Activated T-cell treated with anti-CD3 and anti-CD28 coated beads for 1 hour (primary cell): ENCODE measurements at regions not wholly inside any gene's neighbourhood (a gene's known extent, or its start where the extent isn't known, plus 50 kb on each side); places are given as distances from the start of the nearest gene placed in this dataset.
"Not testable (repeated sequence)": the region's sequence is repeated elsewhere in the genome, so short reads cannot be mapped to it uniquely, and the experiment has no call there.

Source experiments
- DNase-seq: peaks from one replicate; pipeline ENCODE4 v3.0.0-alpha.2; 2020; ENCODE audit warnings: low read depth

DNA sequence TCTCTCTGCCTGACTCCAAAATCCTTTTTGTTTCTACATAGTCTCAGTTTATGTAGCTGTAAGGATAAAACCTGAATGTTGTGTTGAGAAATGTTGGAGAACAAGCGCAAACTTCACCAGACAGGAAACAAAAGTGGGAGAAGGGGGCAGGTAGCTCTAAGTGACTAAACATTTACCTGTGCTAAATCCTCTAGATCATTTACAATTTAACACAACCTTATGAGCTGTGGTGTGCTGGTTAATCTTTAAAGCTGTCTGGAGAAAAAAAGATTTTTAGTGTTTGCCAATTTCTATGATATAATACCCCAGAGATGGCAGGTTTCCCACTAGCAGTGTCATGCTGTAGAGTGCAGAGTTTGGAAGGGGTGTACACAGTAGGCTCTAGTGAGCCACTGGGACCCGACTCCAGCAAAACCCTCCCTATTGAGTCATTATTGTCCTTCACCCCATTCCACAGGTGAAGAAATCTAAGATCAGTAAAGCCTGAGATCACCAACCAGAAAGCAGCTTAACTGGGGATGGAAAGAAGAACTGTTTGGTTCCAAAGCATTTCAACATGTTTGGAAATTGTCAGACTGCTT is 992.0 kb downstream of the DCDC2C start:
- no peak for DNase-seq

DNA sequence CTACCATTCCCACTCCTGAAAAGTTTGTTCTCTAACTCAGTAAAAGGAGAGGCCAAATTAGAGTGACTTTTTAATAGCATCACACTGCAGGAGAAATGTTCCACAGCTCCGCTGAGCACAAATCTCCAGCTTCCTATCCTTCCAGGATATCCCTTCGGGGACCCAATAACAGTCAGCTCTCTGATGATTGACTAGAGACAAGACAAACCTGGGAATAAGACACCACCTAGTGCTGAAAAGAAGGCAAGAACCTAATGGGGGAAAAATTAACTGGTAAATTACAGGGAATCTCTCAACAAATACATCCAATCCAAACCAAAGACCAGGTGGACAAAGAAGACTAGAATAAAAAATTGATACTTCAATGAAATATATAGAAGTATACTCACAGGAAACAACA is 977.1 kb upstream of the SOX11 start:
- DNase-seq: no peak

DNA sequence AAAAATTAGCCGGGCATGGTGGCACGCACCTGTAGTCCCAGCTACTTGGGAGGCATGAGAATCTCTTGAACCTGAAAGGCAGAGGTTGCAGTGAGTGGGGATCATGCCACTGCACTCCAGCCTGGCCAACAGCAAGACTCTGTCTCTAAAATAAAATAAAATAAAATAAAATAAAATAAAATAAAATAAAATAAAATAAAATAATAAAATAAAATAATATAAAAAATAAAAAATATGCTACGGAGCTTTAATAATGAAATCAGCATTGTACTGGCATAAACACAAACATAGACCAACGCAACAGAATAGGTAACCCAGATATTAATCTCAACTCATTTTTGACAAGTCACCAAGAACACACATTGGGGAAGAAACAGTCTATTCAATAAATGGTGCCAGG is 973.4 kb upstream of the SOX11 start:
- DNase-seq: no peak

DNA sequence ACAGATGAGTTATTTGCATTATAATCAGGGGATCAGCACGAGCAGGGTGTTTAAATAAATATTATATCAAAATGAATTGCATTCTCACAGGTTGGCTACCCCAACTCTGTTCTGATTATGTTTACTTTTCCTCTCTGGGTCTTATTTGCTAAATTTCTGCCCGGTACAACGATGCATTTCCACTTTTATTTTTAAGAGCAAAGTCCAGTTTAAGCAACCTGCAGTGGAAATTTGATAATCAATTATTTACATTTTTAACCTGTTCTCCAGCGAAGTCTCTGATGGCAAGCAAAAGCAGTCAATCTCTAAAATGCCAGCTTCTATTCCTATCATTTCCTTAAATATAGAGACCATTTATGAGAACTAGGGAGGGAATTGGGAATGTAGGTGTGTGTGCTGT is 966.6 kb upstream of the SOX11 start:
- DNase-seq: no peak

DNA sequence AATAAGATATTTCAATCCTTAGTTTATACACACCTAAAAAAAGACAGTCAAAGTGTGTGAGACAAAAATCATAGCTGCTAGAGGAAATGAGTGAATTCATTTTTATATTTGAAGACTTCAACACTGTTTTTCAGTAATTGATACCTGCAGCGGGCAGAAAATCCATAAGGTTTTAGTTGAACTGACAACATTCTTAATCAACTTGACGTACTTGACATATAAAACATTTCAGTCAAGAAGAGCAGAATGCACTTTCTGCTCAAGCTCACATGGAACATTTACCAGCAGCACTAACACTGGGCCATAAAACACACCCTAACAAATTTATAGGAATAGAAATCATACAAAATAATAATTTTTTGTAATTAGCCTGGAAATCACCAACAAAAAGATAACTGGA is 959.6 kb upstream of the SOX11 start:
- DNase-seq: no peak

DNA sequence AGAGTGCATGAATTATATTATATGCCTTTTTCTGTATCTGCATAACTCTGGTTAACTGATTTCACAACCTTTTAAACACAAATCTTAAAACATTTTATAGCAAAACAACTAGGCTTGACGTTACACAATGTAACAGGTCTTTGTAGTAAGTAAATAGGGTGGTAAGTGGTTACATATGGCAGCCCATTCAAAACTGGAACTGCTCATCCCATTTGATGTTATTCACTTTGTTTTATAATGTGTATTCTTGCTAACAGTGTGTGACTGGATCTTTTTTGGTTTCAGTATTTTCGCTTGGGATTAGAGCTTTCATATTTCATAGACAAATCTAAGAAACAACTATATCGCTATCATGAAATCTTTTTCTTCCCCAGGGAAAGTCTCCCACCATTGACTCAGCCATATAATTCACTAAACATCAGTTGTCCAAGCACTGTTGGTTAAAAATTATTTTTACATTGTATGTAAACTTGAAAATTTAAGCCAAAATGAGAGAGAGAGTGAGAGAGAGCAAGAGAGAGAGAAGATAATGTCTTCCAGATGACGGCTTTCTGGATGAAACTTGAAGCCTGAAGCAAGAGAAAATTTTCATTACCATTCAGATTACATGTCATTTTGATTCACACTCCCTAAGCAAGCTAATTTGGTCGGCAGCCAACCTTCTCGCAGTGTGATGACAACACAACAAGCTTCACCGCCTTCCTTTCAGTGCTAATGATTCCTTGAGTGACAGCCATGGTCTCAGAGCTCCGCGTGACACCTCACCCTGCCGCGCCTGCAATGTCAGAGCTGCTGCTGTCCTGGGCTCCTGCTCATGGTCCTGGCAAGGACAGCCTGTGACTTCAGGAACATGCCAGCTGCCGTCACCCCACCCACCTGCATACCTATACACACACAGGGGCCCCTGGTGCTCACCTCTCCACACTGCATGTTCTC is 946.9 kb upstream of the SOX11 start:
- DNase-seq: no peak

DNA sequence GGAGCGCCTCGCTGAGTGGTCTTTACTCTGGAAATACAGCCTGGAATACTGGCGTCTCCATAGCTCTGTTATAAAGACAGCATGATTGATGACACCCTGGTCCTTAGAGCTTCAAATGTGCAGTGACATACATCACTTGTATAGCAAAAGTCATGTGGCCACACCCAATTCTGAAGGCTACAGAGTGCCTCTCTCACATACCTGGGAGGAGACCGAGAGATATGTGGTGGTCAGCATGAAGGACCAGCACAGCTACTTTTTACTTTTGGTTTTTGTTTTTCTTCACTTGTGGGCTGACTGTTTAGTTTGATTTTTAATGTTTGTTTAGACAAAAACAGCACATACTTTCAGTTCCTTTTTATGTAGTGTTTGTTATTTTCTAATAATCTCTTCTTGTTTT is 938.5 kb upstream of the SOX11 start:
- no peak for DNase-seq

DNA sequence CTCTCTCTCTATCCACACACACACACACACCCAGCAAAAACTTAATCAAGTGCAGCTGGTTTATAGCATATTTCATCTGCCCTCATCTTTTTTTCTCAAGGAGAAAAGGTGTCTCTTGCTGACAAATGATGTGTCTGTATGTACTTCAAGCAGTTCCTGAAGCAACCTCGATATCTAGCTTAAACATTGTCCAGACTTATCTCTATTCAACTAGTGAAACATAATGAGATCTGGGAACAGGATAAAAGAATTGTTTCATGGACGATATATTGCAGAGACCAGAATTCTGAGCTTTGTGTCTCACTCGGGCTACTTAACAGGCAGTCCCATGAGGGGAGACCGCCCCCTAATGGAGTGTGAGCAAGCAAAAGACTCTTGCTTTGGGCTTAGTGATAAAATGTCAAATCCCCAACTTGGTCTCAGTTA is 929.2 kb upstream of the SOX11 start:
- DNase-seq: no peak

DNA sequence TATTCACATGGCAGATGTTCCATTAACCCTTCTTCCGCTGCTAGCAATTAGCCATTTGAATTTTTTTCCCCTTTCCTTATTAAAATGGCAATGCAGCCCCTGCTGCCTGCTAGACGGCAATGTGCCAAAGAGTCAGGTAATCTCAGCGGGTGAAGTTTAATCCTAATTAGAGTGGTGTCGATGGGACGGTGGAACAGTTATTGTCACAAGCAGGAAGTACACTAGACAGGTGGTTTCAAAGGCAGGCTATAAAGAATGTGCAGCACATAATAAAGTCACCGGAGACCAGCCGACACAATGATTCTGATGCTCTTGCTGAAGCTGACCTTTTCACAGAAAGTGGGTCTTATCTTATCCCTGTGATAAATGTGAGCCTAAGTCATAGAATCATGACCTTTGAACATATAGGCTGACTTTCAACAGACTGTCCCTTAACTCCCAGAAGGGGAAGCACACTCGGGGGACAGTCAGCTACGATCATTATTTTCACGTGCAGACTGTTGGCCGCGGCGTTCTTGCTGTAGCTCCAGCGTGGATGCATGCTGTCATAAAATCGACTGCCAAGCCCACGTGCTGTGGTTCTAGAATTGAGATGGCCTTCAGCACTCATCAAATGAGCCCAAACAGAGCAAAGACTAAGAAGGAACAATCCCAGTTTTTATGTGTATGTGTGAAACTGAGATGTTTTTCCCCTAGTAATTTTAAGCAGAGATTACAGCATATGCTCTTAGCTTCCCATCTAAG is 926.2 kb upstream of the SOX11 start:
- no peak for DNase-seq

DNA sequence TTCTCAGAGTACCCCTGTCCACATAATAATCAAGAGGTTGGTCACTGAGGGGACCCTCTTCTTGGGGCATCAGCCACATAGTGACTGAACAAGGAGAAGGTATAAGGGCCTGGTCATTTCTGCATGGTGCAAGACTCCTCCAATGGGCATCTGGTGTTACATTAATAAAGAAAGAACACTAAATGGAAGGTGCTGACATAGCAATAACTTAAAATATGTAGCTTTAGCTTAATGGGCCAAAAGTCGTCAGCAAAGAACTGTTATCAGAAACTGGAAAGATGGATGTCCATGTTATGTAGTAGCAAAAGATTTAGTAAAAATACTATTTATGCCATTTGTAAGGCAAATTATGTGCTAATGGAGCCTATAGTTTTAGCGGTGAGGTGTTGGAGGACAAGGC is 916.5 kb upstream of the SOX11 start:
- DNase-seq: no peak

DNA sequence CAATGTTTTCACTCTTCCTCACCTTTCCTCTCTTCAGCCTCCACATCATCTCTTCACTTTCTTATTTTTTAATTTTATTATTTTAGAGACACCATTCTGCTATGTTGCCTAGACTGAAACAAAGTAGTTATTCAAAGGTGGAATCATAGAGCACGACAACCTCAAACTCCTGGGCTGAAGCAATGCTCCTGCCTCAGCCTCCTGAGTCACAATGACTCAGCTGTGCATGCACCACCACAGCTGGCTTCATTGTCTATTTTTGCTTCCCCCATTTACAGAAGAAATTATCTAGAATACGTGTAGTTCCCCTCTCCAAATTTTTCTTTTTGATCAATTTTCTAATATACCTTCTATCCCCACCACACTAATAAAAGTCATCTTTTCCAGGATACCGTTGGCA is 911.5 kb upstream of the SOX11 start:
- DNase-seq: no peak

DNA sequence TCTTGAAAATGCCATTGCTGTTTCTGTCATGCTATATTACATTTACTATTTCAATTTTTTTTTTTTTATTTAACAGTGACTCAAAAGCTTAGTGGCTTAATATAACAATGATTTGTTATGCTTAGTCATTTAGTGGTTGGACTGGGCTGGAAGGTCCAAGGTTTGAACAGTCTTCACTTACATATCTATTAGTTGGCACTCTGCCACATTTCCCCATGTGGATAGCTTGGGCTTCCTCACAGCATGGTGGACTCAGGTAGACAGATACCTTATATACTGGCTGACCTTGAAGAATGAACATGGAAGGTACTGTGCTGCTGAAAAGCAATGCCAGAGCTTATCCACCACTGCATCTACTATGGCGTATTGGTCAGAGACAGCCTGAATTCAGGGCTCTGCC is 909.5 kb upstream of the SOX11 start:
- DNase-seq: no peak

DNA sequence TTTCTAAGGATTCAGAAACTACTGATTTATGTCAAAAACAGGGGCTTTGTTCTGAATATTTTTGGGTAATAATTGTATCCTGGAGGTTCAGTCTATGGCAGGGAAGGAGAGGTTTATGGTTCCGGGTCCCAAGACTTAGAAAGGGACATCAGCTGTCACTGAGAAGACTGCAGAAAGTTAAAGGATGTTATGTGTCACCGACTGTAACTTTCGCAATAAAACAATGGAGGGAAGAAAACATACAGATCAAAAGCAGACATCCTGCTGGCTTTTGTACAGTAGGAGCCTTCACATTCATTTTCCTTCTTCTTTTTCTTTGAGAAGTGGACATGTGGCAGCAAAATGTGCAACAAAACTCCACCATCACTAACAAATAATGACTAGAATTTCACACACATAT is 900.7 kb upstream of the SOX11 start:
- DNase-seq: no peak

DNA sequence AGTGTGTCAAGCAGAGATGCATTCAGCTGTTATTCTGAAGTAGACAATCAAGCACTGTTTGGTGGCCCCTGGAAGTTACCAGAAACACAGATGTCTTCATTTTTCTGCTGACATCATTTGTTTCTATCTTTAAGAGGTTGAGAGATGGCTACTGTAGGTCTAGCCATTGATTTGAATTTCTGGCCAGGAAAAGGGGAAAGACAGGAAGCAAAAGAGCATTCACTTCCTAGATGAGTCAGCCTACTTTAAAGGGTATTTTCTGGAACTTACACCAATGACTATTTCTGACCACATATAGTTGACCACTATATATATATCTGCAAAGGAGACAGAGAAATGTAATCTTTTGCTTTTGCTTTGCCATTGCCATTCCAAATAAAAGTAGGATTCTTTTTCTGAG is 900.1 kb upstream of the SOX11 start:
- DNase-seq: no peak

DNA sequence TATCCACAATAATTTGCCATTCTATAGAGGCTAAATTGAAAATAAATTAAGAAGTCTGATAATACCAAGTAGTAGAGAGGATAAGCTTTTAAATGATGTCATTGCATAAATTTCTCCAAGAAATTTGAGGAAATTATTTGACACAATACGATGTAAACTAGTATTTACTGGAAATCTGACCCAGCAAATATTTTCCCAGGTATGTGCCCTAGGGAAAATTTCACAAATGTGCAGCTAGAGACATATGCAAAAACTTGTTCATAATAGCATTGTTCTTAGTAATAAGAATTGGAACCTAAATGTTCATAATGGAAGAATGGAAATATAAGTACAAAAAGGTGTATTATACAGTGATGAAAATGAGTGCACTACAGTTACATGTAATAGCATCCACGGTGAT is 888.8 kb upstream of the SOX11 start:
- DNase-seq: no peak

DNA sequence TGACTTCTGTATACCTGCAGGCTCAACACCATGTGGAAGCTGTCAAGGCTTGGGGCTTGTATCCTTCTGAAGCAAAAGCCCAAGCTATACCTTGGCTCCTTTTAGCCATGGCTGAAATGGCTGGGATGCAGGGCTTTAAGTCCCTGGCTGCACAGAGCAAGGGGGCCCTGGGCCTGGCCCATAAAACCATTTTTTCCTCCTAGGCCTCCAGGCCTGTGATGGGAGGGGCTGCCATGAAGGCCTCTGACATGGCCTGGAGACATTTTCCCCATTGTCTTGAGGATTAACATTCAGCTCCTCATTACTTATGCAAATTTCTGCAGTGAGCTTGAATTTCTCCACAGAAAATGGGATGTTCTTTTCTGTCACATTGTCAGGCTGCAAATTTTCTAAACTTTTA is 878.0 kb upstream of the SOX11 start:
- DNase-seq: not testable (repeated sequence)

DNA sequence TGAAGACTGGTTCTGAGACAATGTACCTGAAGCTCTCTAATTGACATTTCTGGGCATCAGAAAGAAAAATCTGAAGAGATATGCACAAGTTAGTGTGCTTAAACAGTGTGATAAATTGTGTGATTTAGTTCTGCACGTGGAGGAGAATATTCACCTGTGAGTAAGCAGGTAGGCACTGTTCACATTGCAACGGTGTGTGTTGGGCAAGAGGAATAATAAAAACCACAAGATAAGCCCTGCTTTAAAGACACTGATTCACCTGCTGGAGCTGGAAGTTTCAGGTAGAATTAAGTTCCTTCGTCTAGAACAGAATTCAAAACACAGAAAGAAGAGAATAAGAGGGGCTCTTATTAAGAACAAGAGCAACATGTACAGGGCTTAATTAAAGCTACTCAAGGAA is 864.3 kb upstream of the SOX11 start:
- no peak for DNase-seq

DNA sequence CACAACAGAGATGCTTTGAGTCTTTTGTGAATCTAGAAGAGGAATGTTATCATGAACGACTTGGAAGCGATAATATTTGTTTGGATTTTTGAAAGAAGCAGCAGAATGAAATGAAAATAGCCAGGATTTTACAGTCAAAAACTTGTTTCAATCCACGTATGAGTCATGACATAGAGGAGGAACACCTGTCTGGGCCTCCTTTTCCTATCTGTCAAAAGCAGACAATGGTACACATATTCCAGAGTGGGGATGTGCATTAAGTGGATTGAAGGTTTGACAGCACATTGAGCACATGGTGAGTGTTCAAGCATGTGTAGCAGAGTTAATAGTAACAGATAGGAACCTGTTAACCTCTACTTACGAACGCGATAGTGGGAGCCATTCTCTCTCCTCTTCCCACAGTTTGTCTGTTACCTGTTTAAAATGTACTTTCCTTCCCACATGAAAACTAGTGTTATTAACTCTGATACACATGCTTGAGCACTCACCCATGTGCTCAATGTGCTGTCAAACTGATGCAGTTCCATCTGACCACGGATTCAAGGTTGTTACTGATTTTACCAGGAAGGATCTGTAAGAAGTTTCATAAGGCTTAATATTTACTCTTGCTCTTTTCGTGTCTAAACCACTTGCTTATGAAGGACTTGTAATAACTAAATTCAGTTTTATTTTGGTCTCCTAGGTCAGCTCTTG is 863.4 kb upstream of the SOX11 start:
- DNase-seq: no peak

DNA sequence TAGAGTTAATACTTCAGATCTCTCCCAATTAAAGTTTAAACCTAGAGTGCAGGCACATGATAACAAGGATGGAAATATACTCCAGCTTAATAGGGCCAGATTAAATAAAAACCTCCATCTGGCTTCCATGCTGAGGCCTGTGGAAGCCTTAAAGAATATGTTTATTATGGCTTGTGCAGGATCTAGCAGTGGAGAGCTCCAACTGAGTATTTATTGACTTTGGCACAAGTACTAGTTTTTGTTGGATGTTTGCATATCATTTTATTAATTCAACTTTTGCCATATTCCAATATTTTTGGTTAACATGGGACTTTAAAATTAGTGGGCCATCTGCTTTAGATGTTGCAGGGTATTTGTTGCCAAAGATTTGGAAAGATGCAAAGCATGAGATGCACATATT is 860.4 kb upstream of the SOX11 start:
- no peak for DNase-seq

DNA sequence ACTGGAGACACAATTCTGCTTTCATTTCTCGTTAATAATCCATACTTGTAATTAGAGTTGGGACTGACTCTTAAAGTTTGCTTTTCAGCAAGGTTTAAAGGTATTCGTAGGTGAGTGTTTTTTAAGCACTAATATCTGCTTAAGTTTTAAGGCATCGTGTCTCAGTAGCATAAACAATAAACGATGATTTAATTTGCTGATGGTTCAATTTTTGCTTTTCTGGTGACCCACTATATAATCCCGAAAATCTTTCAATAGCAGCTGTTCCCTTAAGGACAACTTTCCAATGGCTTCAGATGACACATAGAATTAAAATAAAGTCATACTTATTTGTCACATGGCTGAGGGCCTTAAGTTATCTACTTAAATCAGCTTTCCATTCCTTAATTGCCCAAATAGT is 859.5 kb upstream of the SOX11 start:
- DNase-seq: no peak

DNA sequence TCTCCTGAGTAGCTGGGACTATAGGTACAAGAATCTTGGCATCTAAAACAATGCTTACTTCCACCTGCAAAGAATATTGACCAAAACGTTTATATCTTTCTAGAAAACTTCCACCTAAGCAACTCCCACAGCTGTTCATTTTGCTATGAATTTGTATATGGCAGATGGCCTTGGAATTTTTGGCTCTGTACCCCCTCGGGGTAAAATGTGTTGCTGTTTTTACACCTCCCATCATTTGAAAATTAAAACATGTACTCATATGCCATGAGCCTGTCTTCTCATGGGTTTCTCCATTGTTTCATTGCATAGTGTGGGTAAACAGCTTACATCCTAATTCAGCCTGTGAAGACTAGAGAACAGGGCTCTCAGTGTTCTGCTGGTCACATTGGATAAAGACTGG is 853.6 kb upstream of the SOX11 start:
- DNase-seq: no peak

DNA sequence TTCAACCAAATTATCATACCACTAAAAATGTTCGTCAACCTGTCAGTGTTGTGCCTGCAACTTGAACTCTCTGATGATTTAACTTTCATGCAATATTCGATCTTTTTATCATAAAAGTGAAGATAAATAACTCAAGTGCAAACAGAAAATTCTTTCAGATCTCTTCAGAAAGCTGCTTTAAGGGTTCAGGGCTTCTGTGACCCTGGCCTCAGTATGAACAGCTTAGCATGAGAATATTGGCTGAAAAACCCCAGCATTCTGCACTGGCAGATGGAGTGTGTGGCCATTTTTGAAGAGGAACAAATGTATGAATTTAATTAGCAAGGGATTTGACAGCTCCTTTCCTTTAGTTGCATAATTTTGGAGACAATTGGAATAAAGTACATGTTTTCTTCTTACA is 851.4 kb upstream of the SOX11 start:
- DNase-seq: no peak

DNA sequence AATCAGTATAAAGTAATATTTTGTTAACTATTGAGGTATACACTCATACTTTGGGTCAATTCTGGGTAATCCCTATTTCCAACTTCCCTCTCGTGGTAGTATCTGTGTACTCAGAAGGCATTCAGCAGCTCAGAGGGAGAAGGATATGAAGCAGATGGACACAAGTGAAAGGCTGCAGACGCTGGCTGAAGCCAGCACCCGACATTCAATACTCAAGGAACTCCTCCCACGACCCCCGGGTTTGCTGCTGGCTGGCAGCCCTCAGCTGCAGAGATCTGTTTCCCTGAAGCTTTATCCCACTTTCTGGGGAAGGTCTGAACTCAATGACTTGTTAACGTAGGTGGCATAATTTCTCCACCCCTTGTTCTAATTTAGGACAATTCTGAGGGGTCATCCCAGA is 847.3 kb upstream of the SOX11 start:
- no peak for DNase-seq
